NOMO-1 treated with dmso at 0.1 percent for 144 hours (cell line): ENCODE measurements at regions not wholly inside any gene's neighbourhood (a gene's known extent, or its start where the extent isn't known, plus 50 kb on each side); places are given as distances from the start of the nearest gene placed in this dataset.
"Not testable (repeated sequence)": the region's sequence is repeated elsewhere in the genome, so short reads cannot be mapped to it uniquely, and the experiment has no call there.

Experiments used
- DNase-seq: peaks from one replicate; lab custom pipeline; 2025; ENCODE audit not compliant: unreplicated experiment; lab: John Stamatoyannopoulos, UW

- no peak for DNase-seq
Observed at GRCh38 chr20:60782959-60783625, 469.0 kb upstream of the CDH4 start.

GRCh38 chr20:60785301-60785700, 466.8 kb upstream of the CDH4 start:
- DNase-seq, result no peak

GRCh38 chr20:60785785-60786184, 466.3 kb upstream of the CDH4 start:
- no peak for DNase-seq

- no peak for DNase-seq
Observed at GRCh38 chr20:60786686-60787217, 465.3 kb upstream of the CDH4 start.

- DNase-seq, result no peak
Observed at GRCh38 chr20:60787276-60787675, 464.8 kb upstream of the CDH4 start.

- no peak for DNase-seq
Observed at GRCh38 chr20:60788070-60788469, 464.0 kb upstream of the CDH4 start.

- no peak for DNase-seq
Observed at GRCh38 chr20:60789399-60789798, 462.7 kb upstream of the CDH4 start.

GRCh38 chr20:60790339-60790738, 461.7 kb upstream of the CDH4 start:
- DNase-seq, result not testable (repeated sequence)

- no peak for DNase-seq
Observed at GRCh38 chr20:60791823-60792222, 460.2 kb upstream of the CDH4 start.

- DNase-seq, result no peak
Observed at GRCh38 chr20:60792941-60793340, 459.1 kb upstream of the CDH4 start.

GRCh38 chr20:60794674-60795073, 457.4 kb upstream of the CDH4 start:
- DNase-seq, result no peak

GRCh38 chr20:60795651-60796050, 456.4 kb upstream of the CDH4 start:
- DNase-seq, result no peak

GRCh38 chr20:60800185-60800584, 451.9 kb upstream of the CDH4 start:
- DNase-seq, result no peak

GRCh38 chr20:60802676-60803075, 449.4 kb upstream of the CDH4 start:
- no peak for DNase-seq

GRCh38 chr20:60803335-60804055, 448.6 kb upstream of the CDH4 start:
- DNase-seq, result no peak

- DNase-seq, result no peak
Observed at GRCh38 chr20:60804240-60804917, 447.7 kb upstream of the CDH4 start.

GRCh38 chr20:60804918-60805630, 447.0 kb upstream of the CDH4 start:
- no peak for DNase-seq

GRCh38 chr20:60806354-60806753, 445.7 kb upstream of the CDH4 start:
- no peak for DNase-seq

GRCh38 chr20:60806824-60807223, 445.2 kb upstream of the CDH4 start:
- no peak for DNase-seq

GRCh38 chr20:60808003-60808672, 443.9 kb upstream of the CDH4 start:
- DNase-seq, result no peak

GRCh38 chr20:60808701-60809100, 443.4 kb upstream of the CDH4 start:
- no peak for DNase-seq
